Stimulated activated CD4-positive, alpha-beta T cell treated with anti-CD3 and anti-CD28 coated beads, Interleukin-4, amount 100 ng/mL, for 4 hours (primary cell): ENCODE measurements at regions not wholly inside any gene's neighbourhood (a gene's known extent, or its start where the extent isn't known, plus 50 kb on each side); places are given as distances from the start of the nearest gene placed in this dataset.

Experiments
- DNase-seq, 2 experiments: peaks; one replicate each; pipeline ENCODE4 v3.0.0-alpha.2; 2020

DNA sequence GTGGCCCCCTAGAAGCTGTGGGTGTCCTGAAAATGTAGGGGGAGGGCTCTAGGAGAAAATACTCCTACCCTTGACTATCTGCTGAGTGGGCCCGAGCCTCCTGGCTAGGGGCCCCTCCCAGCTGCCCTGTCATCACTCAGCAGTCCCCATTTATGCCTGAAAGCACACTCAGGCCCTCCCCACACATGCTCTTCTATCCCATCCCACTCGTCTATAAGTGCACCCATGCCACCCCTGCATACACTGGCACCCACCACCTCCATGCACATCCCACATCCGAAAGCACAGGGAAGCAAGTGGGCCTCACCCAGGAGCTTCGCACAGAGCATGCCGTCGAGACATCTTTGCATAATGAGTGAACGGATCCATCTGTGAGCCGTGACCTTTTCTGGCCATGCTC lies 80.4 kb upstream of the POU3F1 start:
- no peak for DNase-seq

GRCh38 chr1:38125837-38126520 lies 79.4 kb upstream of the POU3F1 start:
- no peak for DNase-seq

- no peak for DNase-seq
Observed at GRCh38 chr1:38125016-38125415, 78.4 kb upstream of the POU3F1 start.

DNA sequence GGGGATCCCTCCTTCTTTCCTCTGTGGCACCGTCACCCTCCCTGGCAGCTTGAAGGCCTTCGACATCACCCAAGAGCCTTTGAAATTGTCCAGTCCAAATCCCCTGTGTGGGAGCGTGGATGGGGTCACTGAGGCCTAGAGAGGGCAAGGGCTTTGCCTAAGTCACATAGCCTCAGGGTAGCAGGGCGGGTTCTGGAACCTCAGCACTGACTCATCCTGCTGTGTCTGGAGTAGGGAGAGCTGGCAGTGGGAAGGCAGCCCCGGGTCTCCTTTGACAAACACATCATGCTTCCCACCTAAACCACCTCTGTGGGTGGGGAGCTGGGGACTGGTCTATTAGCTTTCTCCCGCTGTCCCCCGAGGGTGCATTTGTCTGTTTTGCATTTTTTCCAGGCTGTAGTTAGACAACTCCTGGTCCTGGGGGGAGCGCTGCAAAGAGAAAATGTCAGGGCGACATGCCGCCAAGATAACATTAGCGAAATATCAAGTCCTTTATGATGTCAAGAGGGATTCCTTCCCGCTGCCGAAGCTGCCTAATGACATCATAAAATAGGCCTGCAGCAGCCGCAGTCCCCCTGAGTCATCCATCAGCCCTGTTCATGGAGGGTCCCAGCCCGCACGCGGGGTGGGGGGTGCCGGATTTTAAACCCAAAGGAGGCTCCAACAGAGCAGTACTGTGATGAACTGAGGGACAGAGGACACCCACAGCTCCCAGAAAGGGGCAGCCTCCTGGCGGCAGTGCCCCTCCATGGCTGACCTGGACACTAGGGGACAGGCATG lies 77.0 kb upstream of the POU3F1 start:
- DNase-seq, result no peak

- DNase-seq, result no peak
Observed at GRCh38 chr1:38121231-38121680, 74.7 kb upstream of the POU3F1 start.

- no peak for DNase-seq
Observed at GRCh38 chr1:38120552-38121230, 74.1 kb upstream of the POU3F1 start.

DNA sequence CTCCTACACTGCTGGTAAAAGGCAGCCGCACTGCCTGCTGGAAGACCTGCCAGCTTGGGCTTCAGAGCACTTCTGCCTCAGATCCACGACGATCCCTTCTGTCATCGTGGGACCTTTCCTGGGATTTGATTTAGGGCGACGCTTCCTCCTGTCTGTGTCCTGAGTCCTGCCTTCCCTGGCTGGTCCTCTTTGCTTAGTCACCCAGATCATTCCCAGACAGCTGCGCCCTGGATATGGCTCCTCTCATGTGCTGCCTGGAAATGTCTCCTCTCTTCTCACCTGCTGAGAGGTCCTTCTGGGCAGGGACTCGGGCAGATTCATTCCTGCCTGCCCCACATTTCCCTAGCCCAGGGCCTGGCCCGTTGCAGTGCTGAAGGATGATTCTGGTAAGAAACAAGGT lies 72.4 kb upstream of the POU3F1 start:
- DNase-seq, result no peak

DNA sequence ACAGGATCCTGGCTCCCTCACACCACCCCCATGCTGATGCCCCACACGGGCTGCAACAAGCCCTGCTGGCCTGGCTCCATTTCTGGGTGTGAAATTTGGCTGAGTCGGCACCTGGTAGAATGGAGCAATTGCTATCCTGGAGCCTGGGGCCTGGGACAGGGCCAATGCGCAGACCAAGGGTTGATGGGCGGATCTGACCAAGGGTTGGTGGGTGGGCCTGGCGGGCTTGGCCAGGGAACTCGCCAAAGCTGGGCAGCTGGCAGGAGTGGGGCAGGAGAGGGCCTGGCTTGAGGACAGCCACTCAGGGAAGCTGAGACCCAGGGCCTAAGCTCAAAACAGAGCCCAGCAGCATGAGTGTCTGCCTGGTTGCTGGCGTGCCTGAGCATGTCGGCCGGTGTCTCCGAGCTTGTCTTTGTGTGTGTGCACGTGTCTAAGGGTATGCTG lies 70.9 kb upstream of the POU3F1 start:
- no peak for DNase-seq

DNA sequence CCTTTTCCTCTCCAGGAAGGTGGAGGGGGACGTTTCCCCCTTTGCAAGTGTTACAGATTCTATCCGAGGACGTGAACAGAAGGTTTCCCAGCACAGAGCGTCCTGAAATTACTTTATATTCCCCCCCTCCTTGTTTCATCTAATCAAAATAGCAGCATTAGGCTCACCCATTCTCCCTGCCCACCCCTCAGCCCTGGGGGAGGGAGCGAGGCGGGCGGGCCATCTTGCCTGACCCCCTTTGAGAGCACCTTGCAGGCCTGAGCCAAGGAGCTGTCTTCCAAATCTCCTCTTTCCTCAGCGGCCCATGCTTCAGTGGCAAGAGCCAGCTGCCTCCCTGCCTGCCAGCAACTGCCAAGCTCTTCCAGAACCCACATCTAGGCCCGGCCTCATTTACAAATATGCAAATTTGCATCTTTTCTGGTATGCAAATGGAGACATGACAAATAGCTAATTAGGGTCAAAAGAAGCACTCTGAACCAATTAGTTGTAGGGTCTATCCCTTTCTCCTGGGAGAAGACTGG lies 69.1 kb upstream of the POU3F1 start:
- DNase-seq, result no peak

- no peak for DNase-seq
Observed at GRCh38 chr1:38115226-38115625, 68.6 kb upstream of the POU3F1 start.

DNA sequence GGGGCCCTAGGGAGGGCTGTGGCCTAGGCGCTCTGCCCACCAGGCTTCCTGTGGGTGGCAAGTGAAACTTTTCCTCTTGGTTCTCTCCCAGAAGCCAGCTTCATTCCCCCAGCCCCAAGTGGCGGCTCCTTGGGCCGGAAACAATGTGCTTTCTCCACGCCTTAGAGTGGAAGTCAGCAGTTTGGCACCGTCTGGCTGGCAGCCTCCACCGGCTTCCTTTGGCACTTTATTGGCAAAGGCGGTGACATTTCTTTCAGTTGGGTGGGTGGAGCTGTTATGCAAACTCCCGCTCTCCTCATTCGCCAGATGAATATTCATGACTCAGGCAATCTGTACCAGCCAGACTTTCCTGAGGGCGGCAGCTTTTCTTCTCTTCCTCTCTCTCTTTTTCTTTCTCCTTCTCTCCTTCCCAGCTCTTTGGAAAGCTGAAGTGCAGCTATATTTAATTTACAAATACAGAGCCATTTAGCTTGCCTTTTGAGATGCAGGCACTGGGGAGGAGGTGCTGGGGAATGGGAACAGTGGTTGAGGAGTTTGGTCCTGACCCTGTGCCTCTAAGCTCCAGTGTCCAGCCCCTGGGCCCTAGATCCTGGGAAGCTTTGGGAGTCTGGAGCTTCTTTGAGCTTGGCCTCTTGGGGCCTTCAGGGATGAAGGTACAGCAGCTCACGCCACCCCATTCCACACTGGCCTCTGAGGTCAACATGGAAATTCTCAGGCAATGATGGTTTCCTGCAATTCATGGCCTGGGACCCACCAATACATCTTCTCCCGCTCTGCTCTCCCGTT lies 67.8 kb upstream of the POU3F1 start:
- no peak for DNase-seq

DNA sequence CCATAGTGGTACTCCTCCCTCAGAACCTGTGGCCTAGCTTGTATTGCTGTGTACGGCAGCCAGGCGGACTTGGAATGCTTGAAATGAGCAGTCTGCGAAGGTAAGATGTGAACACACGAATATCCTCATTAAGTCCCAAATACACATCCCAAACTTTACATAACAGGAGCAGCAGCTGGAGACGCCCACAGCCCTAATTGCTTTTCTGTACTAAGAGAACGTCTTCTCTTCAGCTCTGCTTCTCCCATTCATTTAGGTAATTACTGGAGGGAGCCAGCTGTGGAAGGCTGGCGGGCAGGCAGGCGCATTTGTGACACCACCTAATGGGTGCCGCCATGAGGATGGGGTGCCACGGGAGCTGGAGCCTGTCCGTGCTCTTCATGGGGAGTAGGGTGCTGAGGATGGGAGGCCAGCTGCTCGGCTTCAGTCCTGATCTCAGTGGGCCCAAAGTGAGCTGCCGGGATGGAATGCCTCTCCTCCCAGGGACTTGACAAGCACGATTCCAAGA lies 66.6 kb upstream of the POU3F1 start:
- DNase-seq, result no peak

DNA sequence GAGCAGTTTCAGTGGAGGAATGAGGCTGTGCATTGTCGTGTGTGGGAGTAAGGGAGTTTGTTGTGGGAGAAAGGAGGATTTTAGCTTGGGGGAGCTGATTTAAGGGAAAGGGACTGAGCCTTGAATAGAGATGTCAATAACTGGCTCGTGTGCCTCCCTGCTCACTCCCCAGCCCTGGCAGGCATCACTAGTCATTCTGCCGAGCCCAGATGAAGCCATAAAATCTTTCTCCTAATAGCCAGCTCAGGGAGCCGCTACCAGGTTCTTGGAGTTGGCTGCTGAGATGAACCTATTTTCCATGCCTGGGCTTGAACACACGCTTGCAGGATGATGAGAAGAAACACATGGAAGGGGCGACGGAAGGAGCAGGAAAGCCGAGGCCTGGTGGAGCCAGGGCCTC lies 65.0 kb upstream of the POU3F1 start:
- no peak for DNase-seq

- DNase-seq, result no peak
Observed at GRCh38 chr1:38105267-38105666, 58.7 kb upstream of the POU3F1 start.

GRCh38 chr1:38102636-38103035 lies 56.0 kb upstream of the POU3F1 start:
- no peak for DNase-seq

DNA sequence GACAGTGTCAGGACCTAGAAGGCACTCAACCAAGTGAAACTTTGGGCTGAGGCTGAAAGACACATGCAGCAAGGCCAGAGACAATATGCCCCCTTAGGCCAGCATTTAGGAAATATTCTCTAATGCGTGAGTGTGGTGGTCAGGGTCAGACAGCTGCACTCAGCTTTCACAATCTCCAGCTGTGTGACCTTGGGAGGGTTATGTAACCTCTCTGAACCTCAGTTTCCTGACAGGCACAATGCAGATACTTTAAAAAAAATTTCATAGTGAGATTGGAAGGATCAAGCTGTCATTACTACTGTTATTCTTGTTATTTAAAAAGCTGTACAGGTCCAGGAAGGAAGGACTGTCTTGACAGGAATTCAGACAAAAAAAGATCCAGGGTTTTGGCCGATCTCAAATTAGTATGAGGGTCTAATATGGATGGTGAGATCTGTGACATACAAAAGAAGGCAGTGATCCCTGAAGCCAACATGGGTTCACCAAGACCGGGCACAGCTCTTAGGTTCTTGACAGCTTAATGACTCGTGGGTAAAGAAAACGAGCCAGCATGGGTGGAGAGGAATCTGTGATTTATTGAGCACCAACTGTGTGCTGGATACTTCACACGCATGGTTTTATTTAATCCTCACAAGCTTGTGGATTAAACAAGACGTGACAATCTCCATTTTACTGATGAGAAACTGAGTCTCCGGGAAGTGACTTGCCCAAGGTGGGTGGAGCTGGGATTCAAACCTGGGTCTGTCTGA lies 54.6 kb upstream of the POU3F1 start:
- DNase-seq, result no peak

DNA sequence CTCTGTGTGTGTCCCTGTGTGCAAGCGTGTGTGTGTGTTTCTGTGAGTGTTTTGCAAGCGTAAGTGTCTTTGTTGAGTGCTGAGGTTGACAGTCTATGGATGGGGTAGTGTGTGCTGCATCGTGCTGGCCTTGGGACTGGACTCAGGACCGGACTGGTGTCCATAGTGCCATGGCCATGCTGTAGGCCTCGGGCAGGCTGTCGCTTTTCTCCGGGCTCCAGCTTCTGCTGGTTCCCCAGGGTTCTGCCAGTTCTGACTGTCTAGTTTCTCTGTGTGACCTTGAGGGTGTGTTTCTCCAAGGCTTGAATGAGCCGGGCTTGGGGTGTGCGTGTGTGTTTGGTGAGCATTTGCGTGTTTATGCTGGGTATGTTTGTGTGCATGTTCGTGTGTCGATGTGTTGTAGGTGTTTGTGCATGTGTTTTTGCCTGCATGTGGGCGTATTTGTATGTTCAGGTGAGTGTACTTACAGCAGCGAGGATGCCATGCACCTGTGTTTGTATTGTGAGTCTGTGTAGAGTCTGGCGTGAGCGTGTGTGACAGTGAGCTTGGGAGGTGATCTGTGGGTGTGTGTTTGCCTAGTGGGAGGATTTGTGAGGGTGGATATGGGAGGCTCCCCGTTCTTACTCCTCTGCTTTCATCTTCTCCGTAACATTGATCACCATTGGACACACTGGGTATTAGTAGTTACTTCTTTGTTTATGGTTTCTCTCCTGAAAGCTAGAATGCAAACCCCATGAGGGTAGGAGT lies 51.7 kb upstream of the POU3F1 start:
- DNase-seq, result no peak

GRCh38 chr1:38097284-38097898 lies 50.8 kb upstream of the POU3F1 start:
- DNase-seq, result no peak
